NCI-H524 treated with DMSO at 0.1 percent for 48 hours (cell line): ENCODE measurements at regions not wholly inside any gene's neighbourhood (a gene's known extent, or its start where the extent isn't known, plus 50 kb on each side); places are given as distances from the start of the nearest gene placed in this dataset.
"Not testable (repeated sequence)": the region's sequence is repeated elsewhere in the genome, so short reads cannot be mapped to it uniquely, and the experiment has no call there.

Experiments used
- DNase-seq: peaks from one replicate; lab custom pipeline; 2025; lab: John Stamatoyannopoulos, UW

DNA sequence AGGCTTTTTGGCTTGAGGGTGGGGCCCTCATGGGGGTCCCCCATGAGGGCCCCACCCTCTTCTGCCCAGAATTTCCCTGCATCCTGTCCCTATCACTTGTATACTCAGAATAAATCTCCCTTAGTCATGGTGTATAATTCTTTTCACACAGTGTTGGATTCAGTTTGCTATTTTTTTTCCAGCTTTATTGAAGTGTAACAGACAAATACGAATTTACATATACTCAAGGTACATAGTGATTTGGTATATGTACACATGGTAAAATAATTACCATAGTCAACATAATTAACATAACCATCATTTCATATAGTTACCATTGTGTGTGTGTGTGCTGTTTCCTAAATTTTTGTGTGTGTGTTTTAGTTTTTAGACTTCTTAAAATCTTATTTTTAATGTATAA is 289.4 kb downstream of the CNTNAP3B start:
- not testable (repeated sequence) for DNase-seq

DNA sequence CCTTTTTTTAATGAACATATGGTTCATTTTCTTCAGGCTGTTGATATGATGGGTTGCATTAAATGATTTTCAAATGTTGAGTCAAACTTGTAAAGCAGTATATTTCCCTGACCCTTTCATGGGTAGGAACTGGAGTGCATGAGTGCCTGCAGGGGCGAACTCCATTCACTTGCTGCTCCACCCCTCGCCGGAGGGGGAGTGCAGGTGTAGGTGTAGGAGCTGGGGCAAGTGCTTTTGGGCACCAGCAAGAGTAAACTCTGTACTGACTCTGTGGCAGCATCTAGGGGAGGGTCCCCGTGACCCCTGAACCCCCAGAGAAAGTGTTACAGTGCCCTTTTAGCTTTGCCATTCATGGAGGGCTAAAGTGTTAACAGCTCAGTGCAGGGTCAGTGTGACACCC is 290.3 kb downstream of the CNTNAP3B start:
- not testable (repeated sequence) for DNase-seq

- not testable (repeated sequence) for DNase-seq
These were observed 290.7 kb downstream of the CNTNAP3B start for GRCh38 chr9:41838562-41838851.

DNA sequence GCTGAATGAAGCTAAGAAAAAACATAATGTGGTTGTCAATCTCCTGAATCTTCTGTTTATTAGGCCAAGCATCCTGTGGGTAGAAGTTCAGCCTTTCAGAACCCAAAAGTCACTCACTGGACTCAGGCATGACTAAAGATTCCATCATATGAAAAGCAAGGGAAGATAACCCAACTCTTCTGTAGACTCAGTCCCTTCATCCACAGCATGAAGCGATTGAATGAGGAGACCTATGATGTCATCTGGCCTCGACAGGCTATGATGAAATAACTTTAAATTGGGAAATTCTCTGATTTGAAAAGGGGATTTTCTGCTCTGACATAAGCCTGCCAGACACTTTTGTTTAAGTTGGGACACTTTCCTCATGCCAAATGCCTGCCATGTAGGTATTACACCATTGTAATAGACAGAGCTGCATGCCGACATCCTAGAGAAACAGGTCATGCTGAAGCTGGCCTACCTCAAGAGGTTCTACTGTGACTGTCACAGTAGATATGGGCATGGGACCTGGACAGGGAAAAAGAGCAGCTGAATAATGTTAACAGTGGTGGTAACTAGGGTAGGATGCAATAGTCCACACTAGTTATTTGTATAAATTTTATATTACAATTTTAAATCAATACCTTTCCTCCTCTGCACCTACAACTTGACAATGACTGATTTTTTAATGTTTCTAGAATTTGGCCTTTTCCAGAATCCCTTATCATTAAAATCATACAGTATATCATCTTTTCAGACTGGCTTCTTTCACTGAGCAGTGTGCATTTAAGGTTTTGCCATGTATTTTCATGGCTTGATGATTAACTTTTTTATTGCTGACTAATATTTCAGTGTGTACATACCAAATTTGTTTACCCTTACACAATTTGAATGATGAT is 291.3 kb downstream of the CNTNAP3B start:
- not testable (repeated sequence) for DNase-seq

DNA sequence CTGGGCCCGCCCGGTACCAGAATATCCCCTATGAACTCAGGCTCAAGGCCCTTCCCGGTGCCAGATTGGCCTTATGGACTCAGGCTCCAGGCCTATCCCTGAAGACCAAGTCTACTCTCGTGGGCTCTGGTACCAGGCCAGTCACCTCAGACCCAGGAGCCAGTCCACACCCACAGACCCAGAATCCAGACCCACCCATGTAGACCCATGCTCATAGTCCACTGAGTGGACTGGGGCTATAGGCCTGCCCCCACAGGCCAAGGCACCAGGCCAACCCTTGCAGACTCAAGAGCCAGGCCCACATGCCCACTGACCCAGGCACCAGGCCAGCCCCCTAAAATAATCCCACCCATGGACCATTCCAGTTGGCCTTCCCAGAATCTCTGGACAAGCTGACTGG is 296.1 kb downstream of the CNTNAP3B start:
- not testable (repeated sequence) for DNase-seq

DNA sequence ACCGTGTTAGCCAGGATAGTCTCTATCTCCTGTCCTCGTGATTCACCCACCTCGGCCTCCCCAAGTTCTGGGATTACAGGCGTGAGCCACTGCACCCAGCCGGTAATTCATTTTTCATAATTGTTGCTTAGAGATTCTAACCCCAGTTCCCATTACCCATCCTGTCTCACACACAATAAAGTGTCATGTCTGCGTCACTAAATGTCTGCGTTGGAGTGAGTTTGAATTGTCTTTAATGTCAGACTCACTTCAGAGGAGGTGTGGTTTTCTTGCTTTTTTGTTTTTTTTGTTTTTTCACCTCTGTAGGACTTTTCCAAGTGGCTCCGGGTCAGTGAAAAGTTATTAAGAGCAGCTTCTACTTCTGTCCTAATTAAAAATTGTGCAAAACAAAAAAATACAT is 304.5 kb downstream of the CNTNAP3B start:
- not testable (repeated sequence) for DNase-seq

DNA sequence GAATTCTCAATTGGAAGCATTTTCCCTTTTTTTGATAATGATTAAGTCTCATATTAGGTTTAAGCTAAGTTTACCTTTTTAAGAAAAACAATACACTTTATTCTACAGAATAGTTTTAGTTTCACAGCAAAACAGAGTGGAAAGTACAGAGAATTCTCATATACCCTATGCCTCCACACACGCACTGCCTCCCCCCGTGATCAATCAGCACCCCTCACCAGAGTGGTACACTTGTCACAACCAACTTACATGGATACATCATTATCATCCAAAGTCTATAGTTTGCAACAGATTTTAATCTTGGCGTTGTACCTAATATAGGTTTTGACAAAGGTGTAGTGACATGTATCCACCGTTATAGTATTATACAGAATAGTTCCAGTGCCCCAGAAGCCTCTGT is 326.5 kb downstream of the CNTNAP3B start:
- DNase-seq = not testable (repeated sequence)

DNA sequence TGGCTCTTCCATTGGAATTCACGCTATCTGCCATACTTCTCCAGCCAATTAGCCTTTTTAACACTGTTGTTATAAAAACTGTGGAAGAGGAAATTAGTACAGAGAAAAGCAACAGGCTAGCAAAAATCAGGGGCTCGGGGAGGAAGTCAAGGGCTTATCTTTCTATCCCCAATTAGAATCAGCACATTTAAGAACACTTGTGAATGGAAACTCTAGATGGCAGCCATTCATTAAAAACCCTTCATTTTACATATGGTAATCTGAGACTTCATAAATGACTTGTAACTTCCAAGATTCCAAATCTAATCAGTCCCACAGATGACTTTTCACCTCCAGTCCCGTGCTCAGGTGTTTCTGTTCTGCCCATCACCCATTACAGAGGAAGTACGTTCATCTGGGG is 330.5 kb downstream of the CNTNAP3B start:
- DNase-seq = not testable (repeated sequence)

DNA sequence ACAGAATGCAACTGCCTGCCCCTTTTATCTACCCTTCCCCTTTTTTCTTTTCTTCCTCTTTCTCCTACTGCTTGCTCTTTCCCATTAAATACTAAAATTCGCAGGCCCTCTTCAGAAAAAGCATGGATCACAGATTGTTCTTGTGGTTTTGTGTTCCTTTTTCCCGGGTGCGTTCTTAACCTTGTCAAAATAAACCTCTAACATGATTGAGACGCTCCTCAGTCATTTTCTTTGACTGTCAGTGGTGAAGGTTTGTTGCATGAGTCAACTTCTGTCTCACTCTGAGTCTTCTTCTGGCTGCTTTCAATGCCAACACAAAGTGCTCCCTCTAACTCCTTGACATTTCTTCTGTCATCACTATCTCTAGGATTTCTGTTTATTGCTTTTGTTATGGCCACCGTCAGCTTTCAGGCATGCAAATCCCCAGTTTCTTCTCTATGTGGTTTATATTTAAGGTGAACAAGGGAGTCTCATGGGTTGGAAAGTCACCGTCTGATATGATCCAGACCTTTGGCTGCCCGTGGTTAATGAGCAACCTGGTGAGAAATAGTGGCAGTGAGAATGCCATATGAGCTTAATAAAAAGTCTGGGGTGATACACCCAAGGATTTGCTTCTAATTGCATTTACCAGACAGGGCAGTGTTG is 338.4 kb downstream of the CNTNAP3B start:
- DNase-seq = not testable (repeated sequence)

DNA sequence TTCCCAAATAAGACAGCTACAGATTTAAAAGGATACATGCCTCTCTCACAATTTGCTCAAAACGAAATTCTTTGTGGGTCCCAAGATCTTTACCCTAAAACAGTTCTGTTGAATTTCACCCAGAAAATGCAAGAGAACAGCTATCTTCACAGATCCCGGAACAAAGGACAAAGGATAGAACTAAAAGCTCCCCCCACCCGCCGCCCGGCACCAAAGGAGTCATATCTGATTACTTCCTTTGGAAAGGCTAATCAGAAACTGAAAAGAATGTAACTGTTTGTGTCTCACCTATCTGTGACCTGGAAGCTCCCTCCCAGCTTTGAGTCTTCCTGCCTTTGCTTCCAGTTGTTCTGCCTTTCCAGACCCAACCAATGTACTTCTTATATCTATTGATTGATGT is 339.2 kb downstream of the CNTNAP3B start:
- DNase-seq = not testable (repeated sequence)

GRCh38 chr9:41789387-41789786 is 339.8 kb downstream of the CNTNAP3B start:
- not testable (repeated sequence) for DNase-seq

DNA sequence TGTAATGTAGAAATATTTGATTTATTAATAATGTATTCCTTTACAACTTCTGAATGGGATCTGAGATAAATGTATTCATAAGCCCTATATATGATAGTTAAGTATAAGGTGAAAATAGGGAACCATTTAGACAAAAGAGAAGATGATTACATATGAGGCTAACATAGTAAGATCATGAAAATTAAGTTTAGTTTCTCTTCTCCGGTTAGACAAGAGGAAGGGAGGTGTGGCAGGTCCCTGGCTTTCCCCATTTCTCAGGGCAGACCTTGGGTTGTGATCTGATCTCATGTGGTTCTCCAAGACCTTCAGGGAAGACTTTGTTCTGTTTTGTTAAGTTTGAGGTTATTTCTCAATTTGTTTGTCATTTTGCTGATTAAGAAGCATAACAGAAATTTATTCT is 341.3 kb downstream of the CNTNAP3B start:
- not testable (repeated sequence) for DNase-seq

DNA sequence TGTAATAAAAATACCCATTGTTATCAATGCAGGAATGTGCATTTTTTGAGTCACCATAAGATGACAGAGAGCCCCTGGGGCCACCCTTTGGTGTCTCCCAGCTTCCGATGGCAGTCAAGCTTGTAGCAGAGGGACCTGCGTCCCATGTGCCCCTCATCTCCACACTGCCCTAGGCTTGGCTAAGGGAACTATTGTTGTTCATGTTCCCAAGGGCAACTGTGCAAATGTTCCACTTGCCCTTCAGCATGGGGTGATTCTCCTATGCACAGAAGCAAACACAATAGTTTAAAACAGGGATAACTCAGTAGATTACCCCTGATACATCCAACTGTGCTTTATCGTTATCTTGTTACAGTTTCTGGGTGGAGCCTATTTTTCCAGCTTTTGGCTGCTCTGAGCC is 342.0 kb downstream of the CNTNAP3B start:
- DNase-seq = not testable (repeated sequence)

- not testable (repeated sequence) for DNase-seq
These were observed 345.2 kb downstream of the CNTNAP3B start for GRCh38 chr9:41784006-41784405.

GRCh38 chr9:41783070-41783810 is 346.0 kb downstream of the CNTNAP3B start:
- DNase-seq = not testable (repeated sequence)

DNA sequence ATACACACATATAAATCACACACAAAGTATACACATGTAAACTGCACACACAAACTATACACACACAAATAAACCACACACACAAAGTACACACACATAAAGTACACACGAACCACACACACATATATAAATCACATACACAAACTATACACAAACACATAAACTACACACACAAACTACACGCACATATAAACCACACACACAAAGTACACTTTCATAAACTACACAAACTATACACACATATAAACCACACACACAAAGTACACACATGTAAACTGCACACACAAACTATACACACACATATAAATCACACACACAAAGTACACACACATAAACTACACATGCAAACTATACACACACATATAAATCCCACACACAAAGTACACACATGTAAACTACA is 347.3 kb downstream of the CNTNAP3B start:
- DNase-seq = not testable (repeated sequence)

DNA sequence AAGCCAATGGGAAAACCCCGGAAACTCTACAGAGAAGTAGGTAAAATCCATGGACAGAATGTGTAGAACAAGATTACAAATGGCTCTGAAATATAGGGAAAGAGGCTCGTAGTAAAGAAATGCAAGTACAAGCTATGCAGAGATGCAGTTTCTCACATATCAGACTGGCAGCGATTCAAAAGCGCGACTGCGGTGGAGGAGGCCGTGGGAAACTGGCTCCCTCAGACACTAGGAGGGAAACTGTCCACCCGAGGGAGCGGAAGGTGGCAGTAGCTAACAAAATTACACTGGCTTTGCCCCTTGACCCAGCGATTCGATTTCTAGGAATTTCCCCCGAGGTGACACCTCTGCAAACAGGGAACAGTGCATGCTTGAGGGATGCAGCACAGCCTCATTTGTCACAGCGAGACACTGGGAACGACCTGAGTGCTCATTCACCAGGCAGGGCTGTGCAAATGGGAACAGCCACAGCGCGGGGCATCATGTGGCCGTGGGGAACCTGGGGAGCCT is 349.3 kb downstream of the CNTNAP3B start:
- not testable (repeated sequence) for DNase-seq

- DNase-seq = not testable (repeated sequence)
These were observed 350.0 kb downstream of the CNTNAP3B start for GRCh38 chr9:41779192-41779591.

GRCh38 chr9:41778535-41779071 is 350.6 kb downstream of the CNTNAP3B start:
- DNase-seq = not testable (repeated sequence)

GRCh38 chr9:41777536-41777935 is 351.7 kb downstream of the CNTNAP3B start:
- not testable (repeated sequence) for DNase-seq

DNA sequence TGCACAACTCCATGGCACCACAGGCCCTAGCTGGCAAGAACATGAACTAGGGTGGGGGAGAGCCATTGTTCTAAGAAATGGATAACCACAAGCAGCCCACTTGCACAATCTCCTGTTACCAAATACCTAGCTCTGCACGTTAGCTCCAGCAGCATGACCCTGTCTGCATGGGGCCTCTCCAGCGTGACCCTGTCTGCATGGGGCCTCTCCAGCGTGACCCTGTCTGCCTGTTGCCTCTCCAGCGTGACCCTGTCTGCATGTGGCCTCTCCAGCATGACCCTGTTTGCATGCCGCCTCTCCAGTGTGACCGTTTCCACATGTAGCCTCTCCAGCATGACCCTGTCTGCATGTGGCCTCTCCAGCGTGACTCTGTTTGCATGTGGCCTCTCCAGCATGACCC is 356.7 kb downstream of the CNTNAP3B start:
- DNase-seq = not testable (repeated sequence)

GRCh38 chr9:41771693-41772092 is 357.5 kb downstream of the CNTNAP3B start:
- DNase-seq = not testable (repeated sequence)
